Amniotic stem cell (primary cell): ENCODE measurements at regions not wholly inside any gene's neighbourhood (a gene's known extent, or its start where the extent isn't known, plus 50 kb on each side); places are given as distances from the start of the nearest gene placed in this dataset.

Experiments used
- DNase-seq: peaks from one replicate; lab custom pipeline; 2025; lab: John Stamatoyannopoulos, UW

DNA sequence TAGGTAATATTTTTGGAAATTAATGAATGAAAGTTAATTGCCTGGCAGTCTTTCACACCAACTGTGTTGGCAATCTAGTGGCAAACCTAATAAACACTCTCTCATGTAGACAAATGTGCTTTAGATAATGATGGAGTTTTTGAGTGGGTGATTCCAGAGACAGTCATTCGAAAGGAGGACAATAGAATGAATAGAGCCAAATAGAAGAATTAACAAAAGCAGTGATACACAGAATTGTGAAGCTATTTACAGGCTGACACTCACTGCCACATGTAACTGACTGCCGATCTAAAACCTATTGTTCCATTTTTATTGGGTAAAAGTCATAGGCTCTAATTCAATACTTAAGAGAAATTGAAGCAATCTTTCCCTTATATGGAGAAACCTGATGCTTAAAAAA, 338.5 kb downstream of the PCDH7 start:
- no peak for DNase-seq

DNA sequence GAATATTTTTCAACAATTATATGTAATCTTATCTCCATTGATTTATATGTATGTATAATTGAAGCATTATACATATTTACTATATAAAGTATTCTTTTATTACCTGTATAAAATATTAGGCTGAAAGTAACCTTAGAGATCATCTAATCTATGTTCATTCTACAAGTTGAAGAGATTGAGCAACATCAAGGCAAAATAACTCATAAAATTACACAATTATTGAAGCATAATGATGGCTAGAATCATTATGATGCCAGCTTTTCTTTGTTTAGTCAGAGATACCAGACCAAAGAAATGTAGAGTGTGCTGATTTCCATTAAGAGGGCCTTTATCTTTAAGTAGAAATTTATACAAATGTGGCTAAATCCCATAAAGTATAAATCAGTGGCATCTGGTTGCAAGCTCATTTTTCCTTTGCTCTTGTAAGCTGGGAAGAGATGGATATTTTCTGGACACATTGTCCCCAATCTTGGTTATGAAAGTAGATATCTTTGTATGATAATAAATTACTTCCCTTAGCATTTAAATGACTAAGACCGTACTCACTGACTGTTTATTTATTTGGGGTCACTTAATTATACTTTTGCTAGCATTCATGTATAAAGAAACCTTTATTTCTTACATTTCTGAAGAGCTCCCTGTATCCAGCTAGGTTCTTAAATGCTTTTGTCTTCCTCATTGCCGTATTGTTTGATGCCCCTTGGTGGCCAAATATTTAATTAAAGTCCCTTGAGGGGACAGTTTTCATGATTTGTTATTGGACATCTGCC, 339.8 kb downstream of the PCDH7 start:
- no peak for DNase-seq

DNA sequence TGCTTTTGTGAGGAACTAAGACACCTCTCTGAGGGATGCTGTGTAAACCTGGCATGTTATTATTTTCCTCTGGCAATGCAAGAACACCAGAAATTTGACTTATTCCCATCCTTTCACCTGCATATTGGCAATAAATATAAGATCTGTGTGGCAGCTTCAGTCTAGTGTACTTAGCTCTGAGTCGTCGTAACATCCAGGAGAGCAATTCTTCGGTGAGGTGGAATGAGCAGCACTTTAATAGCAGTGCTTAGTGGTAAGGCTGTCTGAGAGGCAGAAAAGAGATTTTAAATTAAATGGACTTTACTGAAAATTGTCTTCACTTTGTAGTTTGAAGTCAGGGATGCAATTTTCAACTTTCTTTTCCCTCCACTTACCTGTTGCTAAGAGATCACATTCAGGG, 344.9 kb downstream of the PCDH7 start:
- no peak for DNase-seq

DNA sequence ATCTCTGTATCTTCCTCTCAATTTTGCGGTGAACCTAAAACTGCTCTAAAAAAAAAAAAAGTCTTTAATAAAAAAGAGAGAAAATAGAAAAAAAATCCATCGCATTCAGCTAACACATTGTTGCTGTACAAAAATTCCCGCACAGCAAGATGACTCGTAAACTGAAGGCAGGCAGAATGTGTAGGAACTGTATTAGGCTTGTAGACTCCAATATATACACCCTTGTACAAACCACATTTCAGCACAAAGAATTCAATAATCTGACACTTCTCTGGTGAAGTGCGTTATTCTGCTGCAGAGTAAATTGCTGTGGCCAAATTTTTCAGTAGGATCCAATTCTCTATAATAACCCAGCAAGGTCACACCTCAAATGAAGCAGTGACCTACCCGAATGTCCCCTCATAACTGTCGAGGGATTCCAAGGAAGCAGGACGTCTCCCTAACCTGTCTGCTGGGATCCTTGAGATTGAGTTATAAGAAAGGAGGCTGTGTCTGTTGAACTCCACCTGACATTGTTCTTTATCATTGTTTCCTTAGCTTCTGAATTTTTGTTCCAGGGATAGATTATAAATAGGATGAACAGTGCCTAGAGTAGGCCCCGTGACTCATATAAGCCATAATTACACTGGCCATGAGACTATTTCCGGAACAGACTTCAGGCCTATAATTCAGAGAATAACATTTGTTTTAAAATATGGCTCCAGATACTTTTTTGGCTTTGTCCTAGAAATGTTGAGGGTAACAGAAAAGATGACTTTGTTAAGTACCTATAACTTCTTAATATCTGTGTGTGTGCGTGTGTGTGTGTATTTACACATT, 348.3 kb downstream of the PCDH7 start:
- DNase-seq: no peak

DNA sequence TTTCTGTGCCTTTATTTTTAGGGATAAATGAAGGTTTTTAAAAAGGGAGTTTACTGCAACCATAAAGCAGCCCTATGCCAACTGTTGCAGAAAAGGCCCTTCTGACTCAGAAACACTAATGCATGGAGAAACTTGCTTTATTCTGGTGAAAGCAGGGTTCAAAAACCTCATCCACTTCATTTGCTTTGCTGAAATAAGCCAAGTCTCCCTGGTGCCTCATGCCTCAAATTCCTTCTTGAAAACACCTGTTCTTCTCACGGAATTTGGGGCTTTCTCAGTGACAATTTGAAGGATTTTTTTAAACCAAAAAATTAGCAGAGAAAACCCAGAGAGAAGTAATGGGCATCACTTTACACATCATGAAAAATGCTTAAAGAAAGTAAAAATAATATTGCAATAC, 349.0 kb downstream of the PCDH7 start:
- no peak for DNase-seq

DNA sequence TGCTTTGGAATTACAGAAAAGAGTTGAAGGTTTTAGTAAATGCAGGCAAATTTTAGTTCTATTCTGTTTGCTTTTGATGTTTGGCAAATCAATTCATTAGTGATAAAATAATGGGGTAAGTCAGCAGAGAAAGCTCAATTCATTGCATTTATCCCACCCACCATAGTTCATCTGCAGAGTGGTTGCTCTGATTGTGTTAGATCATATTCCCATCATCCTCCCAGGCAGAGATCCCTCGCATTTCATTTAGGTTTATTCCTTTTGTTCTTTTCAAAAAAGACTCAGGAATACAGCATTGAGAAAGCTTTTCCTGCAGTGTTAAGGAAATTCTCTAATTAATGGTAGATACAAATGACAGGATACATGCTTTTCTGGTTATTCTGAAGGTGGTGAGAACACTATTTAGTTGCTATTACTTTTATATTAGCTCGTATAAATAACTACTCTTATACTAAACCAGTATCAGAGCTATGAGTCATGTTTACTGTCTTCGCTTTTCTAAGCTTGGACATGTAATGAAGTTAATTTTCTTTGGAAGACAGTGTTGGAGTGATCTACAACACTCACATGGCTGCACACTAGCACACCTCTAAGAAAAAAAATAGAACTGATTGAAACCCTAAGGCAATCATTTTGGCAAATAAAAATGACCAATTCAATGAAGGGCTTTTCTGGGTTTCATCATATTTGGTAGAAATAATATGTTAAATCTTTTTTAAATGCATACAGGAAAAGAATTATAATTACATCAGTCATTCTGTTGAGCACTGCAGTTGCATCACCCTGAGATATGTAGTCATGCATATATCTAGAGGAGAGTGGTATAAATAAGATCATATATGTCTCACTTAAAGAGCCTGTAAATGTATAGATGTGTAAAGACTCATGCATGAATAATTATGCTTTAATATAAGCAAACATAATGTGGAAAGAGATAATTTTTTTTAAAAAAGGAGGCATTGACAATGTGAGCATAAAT, 351.6 kb downstream of the PCDH7 start:
- DNase-seq: no peak

DNA sequence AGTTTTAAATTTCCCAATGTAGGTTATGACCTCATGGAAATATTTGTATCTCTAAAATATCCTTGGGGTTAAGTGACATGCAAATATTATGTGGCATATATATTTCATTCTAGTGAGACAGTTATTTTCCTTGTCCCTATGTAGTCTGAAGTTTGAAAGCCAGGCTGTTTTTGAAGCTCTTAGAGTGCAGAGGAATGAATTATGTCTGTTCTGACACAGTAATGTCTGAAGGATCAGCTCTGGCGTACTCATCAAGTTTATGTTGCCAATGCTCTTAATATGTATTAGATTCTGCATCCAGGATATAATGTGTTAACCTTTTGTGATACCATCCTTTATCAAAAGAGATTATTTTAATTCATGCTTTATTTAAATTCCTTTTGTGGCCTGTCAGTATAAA, 355.8 kb downstream of the PCDH7 start:
- no peak for DNase-seq

DNA sequence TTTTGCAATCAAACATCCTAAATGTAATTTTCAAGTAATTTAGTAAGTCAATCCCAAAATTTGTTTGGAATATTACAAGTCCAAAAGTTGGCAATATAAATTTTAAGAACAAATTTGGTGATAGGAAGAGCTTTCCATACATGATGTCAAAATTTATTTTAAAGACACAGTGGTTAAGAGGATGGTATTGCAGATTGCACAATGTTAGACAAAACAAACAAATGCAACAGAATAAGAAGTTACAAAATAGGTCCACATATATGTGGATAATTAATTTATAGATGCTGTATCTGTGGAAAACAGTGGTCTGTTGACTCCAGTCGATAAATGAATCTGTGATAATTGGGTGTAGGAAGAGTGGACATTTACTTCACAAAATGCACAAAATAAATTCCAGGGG, 358.5 kb downstream of the PCDH7 start:
- DNase-seq: no peak

DNA sequence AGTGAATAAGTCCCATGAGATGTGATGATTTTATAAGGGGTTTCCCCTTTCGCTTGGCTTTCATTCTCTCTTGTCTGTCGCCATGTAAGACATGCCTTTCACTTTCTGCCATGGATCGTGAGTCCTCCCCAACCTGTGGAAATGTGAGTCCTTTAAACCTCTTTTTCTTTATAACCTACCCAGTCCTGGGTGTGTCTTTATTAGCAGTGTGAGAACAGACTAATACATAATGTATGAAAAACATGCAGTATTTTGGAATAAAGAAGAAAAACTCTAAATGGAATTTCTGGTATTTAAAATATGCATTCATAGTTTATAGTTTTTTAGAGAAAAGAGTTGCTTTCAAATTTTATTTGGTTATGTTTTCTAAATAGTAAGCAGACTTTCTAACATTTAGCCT, 360.7 kb downstream of the PCDH7 start:
- no peak for DNase-seq

DNA sequence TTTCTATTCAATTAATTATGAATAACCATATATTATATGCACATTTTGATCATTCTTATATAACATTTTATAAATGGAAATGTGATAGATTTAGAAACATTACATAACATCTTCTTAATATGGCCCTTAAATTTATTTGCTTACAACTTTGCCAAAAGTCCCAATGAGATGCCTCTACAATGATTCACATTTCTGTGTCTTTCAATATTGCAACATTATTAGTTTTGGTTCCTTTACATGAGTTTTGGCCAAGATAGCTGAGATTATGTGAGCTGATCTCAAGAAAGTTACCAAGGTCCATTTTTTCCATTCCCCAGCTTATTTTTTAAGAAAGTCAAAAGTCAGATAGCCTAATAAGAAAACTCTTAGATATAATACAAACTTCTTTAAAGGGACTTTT, 361.2 kb downstream of the PCDH7 start:
- DNase-seq: no peak

DNA sequence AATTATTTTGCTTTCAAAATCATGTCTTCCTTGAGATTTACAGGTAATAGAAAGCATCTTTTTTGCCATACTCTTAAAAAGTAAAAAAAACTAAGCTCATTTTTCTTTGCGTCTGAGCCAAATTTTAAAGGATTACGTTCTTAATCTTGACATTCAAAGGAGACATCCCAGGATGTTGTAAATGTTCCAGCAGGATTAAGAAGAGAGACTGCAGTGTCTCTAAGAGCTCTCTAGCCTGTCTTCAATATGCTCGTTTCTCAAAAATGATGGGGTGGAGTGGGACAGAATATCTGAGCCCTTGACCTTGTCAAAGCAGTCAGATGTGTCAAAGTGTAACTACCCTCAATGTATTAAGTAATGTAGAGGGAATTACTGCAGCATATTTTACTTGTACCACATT, 363.3 kb downstream of the PCDH7 start:
- no peak for DNase-seq

DNA sequence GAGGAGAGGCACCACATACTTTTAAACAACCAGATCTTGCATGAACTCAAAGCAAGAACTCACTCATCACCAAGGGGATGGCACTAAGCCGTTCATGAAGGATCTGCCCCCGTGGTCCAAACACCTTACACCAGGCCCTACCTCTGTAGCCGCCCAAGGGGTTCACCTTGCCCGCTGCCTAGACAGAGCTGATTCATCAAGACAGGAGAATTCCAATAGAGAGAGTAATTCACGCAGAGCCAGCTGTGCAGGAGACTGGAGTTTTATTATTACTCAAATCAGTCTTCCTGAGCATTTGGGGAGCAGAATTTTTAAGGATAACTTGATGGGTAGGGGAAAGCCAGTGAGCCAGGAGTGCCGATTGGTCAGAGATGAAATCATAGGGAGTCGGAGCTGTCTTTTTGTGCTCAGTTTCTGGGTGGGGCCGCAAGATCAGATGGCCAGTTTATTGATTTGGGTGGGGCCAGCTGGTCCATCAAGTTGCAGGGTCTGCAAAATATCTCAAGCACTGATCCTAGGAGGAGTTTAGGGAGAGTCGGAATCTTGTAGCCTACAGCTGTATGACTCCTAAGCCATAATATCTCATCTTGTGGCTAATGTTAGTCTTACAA, 364.7 kb downstream of the PCDH7 start:
- no peak for DNase-seq

DNA sequence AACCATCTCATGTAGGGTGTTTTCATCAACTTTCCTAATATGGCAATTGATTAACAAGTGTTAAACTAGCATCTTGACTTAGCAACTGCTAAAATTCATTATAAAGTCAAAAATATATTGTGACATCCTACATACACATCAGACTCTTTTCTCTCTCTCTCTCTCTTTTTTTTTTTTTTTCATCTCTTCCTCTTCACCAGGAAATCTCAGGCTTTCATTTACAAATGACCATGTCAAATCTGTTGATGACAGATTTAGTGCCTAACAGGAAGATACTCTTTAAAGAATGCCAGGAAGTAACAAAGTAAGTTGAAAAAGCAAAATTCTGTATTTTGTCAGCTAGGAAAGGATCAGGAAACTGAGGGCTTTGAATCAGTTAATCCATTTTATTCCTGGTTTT, 365.5 kb downstream of the PCDH7 start:
- DNase-seq: no peak

DNA sequence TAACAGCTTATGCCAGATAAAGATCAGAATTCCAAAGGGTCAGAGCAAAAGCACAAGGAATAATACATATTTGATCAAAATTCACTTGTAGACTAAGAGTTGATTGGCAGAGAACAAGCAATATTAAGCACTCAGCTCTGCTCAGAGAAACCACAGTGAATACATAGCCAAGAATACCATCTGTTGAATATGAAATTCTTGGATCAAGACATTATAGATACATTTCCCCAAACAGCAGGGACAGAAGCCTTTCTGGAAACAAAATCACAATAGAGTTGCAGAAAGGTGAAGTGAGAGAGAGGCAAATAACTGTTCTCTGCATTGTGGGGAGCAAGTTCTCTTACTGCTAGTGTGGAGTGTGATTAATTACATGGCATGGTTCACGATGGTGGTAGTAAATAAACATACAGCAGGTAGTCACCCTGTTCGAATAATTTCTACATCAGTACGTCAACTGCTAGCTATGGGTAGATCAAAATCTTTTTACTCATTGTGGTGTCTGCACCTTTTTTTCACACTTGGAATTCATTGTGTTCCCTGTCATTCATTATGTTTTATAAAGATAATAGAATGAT, 366.7 kb downstream of the PCDH7 start:
- DNase-seq: no peak

DNA sequence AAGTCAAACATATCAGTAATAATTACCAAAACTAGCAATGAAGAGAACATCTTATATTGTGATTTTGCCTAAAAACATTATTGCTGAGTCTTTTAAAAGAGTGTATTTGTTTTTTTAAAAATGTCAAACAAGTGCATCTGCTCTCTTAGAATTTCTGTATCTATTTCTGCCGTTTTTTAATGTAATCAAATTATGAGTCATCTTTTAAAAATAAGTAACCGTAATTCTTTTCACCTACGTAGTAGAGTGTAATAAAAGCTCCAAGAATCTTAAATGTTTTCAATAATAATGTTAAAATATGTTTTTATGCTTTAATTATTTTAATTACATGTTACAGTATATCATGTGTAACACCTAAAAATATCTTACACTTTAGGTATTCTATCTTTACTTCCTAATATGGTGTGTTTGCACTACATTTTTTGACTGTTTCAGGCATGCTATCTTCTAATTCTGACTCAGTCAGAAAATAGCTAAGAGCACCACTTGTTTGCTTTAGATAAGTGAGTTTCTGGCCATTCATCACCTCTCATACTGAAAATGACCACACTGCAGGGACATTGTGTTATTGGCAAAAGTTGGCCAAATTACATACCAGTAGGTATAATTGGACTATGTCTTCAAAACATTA, 368.5 kb downstream of the PCDH7 start:
- no peak for DNase-seq

DNA sequence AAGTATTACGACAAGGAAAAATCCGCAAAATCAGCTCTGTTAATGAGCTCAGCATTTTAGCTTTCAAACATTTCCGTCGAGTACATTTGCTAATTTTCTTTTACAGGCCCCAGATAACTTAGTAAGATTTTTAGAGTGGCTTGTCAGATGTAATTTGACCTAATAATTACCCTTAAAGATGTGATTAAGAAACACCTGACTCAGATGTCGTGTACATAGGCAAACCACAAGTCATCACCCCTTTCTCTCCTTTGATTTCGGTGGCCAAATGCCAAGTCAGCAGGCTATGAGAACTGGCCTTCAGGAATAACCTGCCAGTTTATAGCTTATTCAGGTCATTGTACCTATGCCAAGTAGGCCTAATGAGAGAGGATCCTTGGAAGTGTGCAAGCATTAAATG, 369.6 kb downstream of the PCDH7 start:
- no peak for DNase-seq

DNA sequence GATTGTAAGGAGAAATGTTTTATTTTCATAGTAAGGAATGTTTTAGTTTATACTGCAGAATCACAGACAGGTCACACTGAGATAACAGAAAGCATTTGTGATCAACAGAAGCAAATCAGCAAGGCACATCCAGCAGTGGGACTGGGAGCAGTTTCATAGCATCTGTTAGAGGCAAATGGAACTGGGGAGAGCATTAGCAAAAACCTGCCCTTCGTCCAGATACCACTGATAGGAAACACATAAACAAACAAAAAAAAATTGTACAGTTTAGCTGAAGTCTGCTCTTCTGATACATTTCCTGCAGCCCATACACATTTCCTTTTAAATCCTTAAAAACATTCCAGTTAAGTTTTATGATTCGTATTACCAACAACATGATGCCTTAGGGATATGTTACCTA, 374.3 kb downstream of the PCDH7 start:
- no peak for DNase-seq

DNA sequence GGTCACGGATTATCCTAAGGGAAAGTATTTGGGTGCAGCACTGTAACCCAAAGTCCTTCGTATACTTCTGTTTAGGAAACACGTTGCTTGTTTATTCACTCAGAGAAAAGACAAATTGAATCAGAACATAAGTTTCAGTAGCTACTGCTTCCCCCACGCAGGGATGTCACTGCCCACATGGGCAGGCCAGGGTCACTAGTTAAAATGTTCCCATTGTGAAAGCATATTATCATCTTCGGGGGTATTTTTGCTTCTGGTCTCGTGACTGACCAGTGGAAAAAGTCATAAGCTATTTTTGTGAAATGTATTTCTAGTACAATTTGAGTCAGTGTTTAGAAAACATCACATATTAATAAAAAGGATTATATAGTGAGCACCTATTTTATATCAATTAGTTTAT, 377.8 kb downstream of the PCDH7 start:
- no peak for DNase-seq

DNA sequence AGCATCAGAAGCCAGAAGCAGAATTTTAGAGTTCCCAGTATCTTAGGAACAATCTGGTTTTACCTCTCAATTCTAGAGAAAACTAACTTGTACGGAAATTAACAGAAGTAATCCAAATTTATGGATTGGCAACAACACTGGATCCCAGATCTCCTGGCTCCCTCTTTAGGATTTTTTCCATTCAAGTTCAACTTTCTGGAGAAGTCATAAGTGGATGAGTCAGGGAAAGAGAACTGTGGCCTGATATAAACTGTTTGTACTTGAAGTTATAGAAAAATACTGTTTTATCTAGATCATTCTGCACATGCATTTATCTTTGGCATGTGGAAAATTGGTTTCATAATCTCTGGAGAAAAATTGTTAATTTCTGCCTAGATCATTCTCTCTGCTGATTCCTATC, 380.4 kb downstream of the PCDH7 start:
- no peak for DNase-seq

DNA sequence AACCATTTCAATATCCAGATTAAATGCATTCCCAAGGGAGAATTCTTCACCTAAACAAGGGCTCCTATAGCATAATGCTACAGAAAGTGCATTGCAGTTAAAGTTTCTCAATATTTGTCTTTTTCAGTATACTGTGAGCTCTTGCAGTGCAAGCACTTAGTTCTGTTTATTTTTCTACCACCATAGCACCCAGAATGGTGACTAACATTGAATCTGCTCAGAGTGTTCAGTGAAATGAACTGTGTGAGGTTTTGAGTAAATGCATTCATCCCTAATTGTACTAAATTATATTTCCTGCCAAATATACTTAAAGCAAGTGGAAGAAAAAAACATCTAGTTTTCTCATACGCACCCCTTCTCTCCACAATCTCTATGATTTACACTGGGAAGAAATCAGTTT, 383.9 kb downstream of the PCDH7 start:
- DNase-seq: no peak

DNA sequence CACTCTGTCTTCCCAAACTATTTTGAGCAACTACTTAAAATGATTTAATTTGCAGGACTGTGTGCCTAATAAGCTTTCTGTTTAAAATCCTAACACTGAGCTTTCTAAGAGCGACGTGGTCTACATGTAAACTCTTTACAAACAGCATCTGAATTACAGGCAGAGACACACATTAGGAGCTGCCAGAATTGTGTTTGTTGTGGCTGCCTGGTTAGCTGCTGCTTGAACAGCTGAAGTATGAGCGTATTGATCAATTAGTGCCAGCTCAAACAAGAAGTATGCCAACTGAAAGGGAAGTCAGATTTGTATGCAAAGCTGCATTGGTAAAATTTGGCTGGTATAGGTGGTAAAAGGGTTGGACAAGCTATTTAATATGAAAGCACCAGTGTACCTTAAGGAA, 384.4 kb downstream of the PCDH7 start:
- no peak for DNase-seq
